Caco-2 (cell line): ENCODE measurements at regions not wholly inside any gene's neighbourhood (a gene's known extent, or its start where the extent isn't known, plus 50 kb on each side); places are given as distances from the start of the nearest gene placed in this dataset.
"Not testable (repeated sequence)": the region's sequence is repeated elsewhere in the genome, so short reads cannot be mapped to it uniquely, and the experiment has no call there.

Source experiments
- BruUV-seq: library from RNA; stranded (reverse); fragments of 400-500 nt; replicated peaks from 2 replicates; lab custom pipeline; 2021; lab: Mats Ljungman, UMichigan
- CTCF ChIA-PET: fragments of 300-600 bp; sonication (Branson Sonifier 250); formaldehyde crosslinking; loops from one replicate; lab custom pipeline; 2022; ENCODE audit warnings: antibody characterized with exemption; lab: Charles Lee
- POLR2A ChIA-PET: fragments of 300-600 bp; sonication (Branson Sonifier 250); formaldehyde crosslinking; loops from one replicate; lab custom pipeline; 2022; ENCODE audit warnings: antibody characterized with exemption; lab: Charles Lee
- DNase-seq, 2 experiments: peaks; one replicate each; pipeline versions ENCODE4 v3.0.0 to v3.0.0-alpha.2; 2020 to 2022
- H3K27me3 ChIP-seq: replicated peaks from 2 replicates; pipeline ENCODE4 v1.6.0; 2011; ENCODE audit warnings: low read length; ENCODE audit not compliant: control insufficient read depth, insufficient read depth
- H3K36me3 ChIP-seq: 2 replicates; pipeline ENCODE4 v1.5.1; 2011; ENCODE audit warnings: low read length; ENCODE audit not compliant: control insufficient read depth, insufficient read depth
- H3K4me1 ChIP-seq: fragments of 250-450 bp; sonication (Bioruptor Pico); 2 replicates; pipeline ENCODE4 v1.5.1; 2020; ENCODE audit warnings: mild to moderate bottlenecking
- H3K4me3 ChIP-seq: 2 replicates; pipeline ENCODE4 v1.5.1; 2011; ENCODE audit warnings: low read depth, mild to moderate bottlenecking, control low read depth, low read length
- H3K9me3 ChIP-seq: fragments of 250-450 bp; sonication (Bioruptor Pico); 2 replicates; pipeline ENCODE4 v1.5.1; 2020; ENCODE audit warnings: mild to moderate bottlenecking, moderate library complexity
- H3K27ac Mint-ChIP-seq: one replicate; pipeline ENCODE4 v1.8.0; 2022; ENCODE audit warnings: mixed read lengths; ENCODE audit not compliant: unreplicated experiment
- H3K27me3 Mint-ChIP-seq: one replicate; pipeline ENCODE4 v1.8.0; 2022; ENCODE audit warnings: mixed read lengths; ENCODE audit not compliant: insufficient read depth, unreplicated experiment
- H3K36me3 Mint-ChIP-seq: one replicate; pipeline ENCODE4 v1.8.0; 2022; ENCODE audit warnings: mild to moderate bottlenecking, mixed read lengths; ENCODE audit not compliant: insufficient read depth, unreplicated experiment
- H3K4me1 Mint-ChIP-seq: one replicate; pipeline ENCODE4 v1.8.0; 2022; ENCODE audit warnings: low read depth, mixed read lengths; ENCODE audit not compliant: unreplicated experiment
- H3K4me3 Mint-ChIP-seq: one replicate; pipeline ENCODE4 v1.8.0; 2022; ENCODE audit warnings: mild to moderate bottlenecking, moderate library complexity, mixed read lengths; ENCODE audit not compliant: unreplicated experiment
- H3K9me3 Mint-ChIP-seq: one replicate; pipeline ENCODE4 v1.8.0; 2022; ENCODE audit warnings: mixed read lengths; ENCODE audit not compliant: unreplicated experiment
- CTCF ChIP-seq, 2 experiments: fragments of 200-600 bp in 1 of 2; IDR thresholded peaks; 1 replicate in 1 of 2; 2 replicates in 1 of 2; pipeline versions ENCODE4 v1.5.1 to v1.8.0; 2011 to 2022; ENCODE audit warnings: antibody characterized with exemption in 1 of 2, control low read depth in 1 of 2, inconsistent platforms in 1 of 2, low read depth in 1 of 2, low read length in 1 of 2, mild to moderate bottlenecking in 1 of 2, moderate library complexity in 1 of 2; ENCODE audit not compliant: insufficient read depth in 1 of 2, severe bottlenecking in 1 of 2, unreplicated experiment in 1 of 2
- intact Hi-C: fragments of 100-400 bp; cut with micrococcal nuclease; formaldehyde crosslinking; loops from one replicate; pipeline ENCODE4 v1.10.0; 2022; ENCODE audit not compliant: unreplicated experiment

- peak in 1 of 2 experiments; percentile 1 for DNase-seq
- H3K9me3 ChIP-seq: no peaks in the 10 kb centered on the region
- TF ChIP-seq CTCF (IDR thresholded peaks at IDR 0.05; ENCODE audit: insufficient read depth in 1 of 2, low read depth in 1 of 2, low read length in 1 of 2, severe bottlenecking in 1 of 2, unreplicated experiment in 1 of 2): no peak
- H3K4me3 ChIP-seq: no peak overlapping the region
- no peaks in the 10 kb centered on the region for H3K27me3 ChIP-seq
- no peak overlapping the region for H3K4me3 Mint-ChIP-seq
- no peaks in the 10 kb centered on the region for H3K4me1 Mint-ChIP-seq
- ChIA-PET CTCF (no interaction called here), POLR2A (no interaction called here)
- no peaks in the 10 kb centered on the region for H3K27me3 Mint-ChIP-seq
- no peaks in the 10 kb centered on the region for H3K4me1 ChIP-seq
- H3K36me3 Mint-ChIP-seq: no peaks in the 10 kb centered on the region
- no TSS peak for BruUV-seq
- intact Hi-C loops: no loop called here
- H3K9me3 Mint-ChIP-seq: peaks cover 10% of the 10 kb centered on the region
- H3K36me3 ChIP-seq: no peaks in the 10 kb centered on the region
- H3K27ac Mint-ChIP-seq: no peak overlapping the region
Measured at GRCh38 chr4:127370604-127371003, 262.2 kb upstream of the INTU start.

DNA sequence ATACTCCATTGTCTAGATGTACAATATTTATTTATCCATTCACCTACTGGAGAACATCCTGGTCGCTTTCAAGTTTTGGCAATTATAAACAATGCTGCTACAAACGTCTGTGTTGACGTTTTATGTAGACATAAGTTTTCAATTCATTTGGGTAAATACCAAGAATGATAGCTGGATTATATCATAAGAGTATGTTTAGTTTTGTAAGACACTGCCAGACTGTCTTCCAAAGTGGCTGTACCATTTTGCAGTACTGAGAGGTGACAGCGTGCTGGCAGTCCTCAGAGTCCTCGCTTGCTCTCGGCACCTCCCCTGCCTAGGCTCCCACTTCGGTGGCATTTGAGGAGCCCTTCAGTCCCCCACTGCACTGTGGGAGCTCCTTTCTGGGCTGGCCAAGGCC lies 253.3 kb upstream of the INTU start:
- Histone ChIP-seq H3K27me3 (no peaks in the 10 kb centered on the region), H3K4me3 (no peak overlapping the region), H3K4me1 (no peaks in the 10 kb centered on the region), H3K36me3 (no peaks in the 10 kb centered on the region), H3K9me3 (no peaks in the 10 kb centered on the region)
- Mint-ChIP-seq H3K27ac (no peak overlapping the region), H3K4me3 (no peak overlapping the region), H3K9me3 (no peaks in the 10 kb centered on the region), H3K36me3 (no peaks in the 10 kb centered on the region), H3K4me1 (no peaks in the 10 kb centered on the region), H3K27me3 (no peaks in the 10 kb centered on the region)
- intact Hi-C loops: no loop called here
- ChIA-PET CTCF (no interaction called here), POLR2A (no interaction called here)
- TF ChIP-seq CTCF (IDR thresholded peaks at IDR 0.05; ENCODE audit: insufficient read depth in 1 of 2, low read depth in 1 of 2, low read length in 1 of 2, severe bottlenecking in 1 of 2, unreplicated experiment in 1 of 2): no peak
- no TSS peak for BruUV-seq
- no peak for DNase-seq

- H3K4me3 ChIP-seq, H3K4me1 Mint-ChIP-seq, intact Hi-C loops, H3K27me3 ChIP-seq, H3K27me3 Mint-ChIP-seq, DNase-seq, POLR2A ChIA-PET, BruUV-seq, H3K36me3 Mint-ChIP-seq, H3K9me3 Mint-ChIP-seq, CTCF ChIA-PET, H3K4me1 ChIP-seq, H3K27ac Mint-ChIP-seq, H3K9me3 ChIP-seq, H3K36me3 ChIP-seq, H3K4me3 Mint-ChIP-seq: not testable (repeated sequence)
Measured at GRCh38 chr4:127379948-127380347, 252.8 kb upstream of the INTU start.

DNA sequence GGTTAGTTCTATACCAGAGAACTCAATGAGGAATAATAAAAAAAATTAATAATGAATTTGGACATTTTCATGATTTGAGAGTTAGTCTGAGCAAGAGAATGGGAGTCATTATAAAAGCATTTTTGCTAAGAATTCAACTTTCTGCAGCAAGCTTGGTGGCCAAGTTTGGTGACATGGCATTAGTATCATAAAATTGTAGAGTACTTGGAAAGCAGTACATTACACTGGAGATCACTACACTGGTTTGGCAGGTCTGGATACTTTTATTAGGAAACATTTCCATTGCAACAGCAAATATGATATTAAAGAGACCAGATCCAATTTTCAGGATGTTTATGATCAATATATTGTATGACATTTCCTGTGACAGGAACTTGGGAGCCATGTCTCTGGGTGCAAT lies 249.1 kb upstream of the INTU start:
- H3K4me3 Mint-ChIP-seq: no peak overlapping the region
- Histone ChIP-seq H3K4me3 (no peak overlapping the region), H3K4me1 (no peaks in the 10 kb centered on the region), H3K9me3 (no peaks in the 10 kb centered on the region), H3K27me3 (no peaks in the 10 kb centered on the region), H3K36me3 (no peaks in the 10 kb centered on the region)
- intact Hi-C loops: no loop called here
- H3K36me3 Mint-ChIP-seq: no peaks in the 10 kb centered on the region
- CTCF ChIA-PET: no interaction called here
- no TSS peak for BruUV-seq
- H3K4me1 Mint-ChIP-seq: no peaks in the 10 kb centered on the region
- DNase-seq: no peak
- no peak for TF ChIP-seq CTCF (IDR thresholded peaks at IDR 0.05; ENCODE audit: insufficient read depth in 1 of 2, low read depth in 1 of 2, low read length in 1 of 2, severe bottlenecking in 1 of 2, unreplicated experiment in 1 of 2)
- no peaks in the 10 kb centered on the region for H3K27me3 Mint-ChIP-seq
- POLR2A ChIA-PET: no interaction called here
- H3K27ac Mint-ChIP-seq: no peak overlapping the region
- no peaks in the 10 kb centered on the region for H3K9me3 Mint-ChIP-seq
